Endodermal cell (in vitro differentiated cells): ENCODE measurements at regions not wholly inside any gene's neighbourhood (a gene's known extent, or its start where the extent isn't known, plus 50 kb on each side); places are given as distances from the start of the nearest gene placed in this dataset.

Experiments
- DNase-seq: peaks from one replicate; pipeline ENCODE4 v3.0.0-alpha.2; 2017
- H3K27ac ChIP-seq: 2 replicates; pipeline ENCODE4 v1.5.1; 2013; ENCODE audit warnings: mild to moderate bottlenecking, low read depth, low read length, moderate library complexity
- H3K27me3 ChIP-seq: 2 replicates; pipeline ENCODE4 v1.6.1; 2013; ENCODE audit warnings: mild to moderate bottlenecking, low read length, moderate library complexity; ENCODE audit not compliant: insufficient read depth, control insufficient read depth, poor library complexity, severe bottlenecking
- H3K36me3 ChIP-seq: 2 replicates; pipeline ENCODE4 v1.7.0; 2013; ENCODE audit warnings: mild to moderate bottlenecking, low read length, moderate library complexity; ENCODE audit not compliant: control insufficient read depth, insufficient read depth
- H3K4me1 ChIP-seq: one replicate; pipeline ENCODE4 v1.7.0; 2013; ENCODE audit warnings: low read length; ENCODE audit not compliant: control insufficient read depth, insufficient read depth
- H3K4me3 ChIP-seq: 2 replicates; pipeline ENCODE4 v1.5.1; 2013; ENCODE audit warnings: mild to moderate bottlenecking, low read length, moderate library complexity
- H3K9ac ChIP-seq: 2 replicates; pipeline ENCODE4 v1.6.1; 2013; ENCODE audit warnings: mild to moderate bottlenecking, low read length, moderate library complexity; ENCODE audit not compliant: poor library complexity, severe bottlenecking; ENCODE audit errors: extremely low read depth
- H3K9me3 ChIP-seq: 2 replicates; pipeline ENCODE4 v1.6.1; 2013; ENCODE audit warnings: mild to moderate bottlenecking, low read length, moderate library complexity; ENCODE audit not compliant: control insufficient read depth
- H3K27ac Mint-ChIP-seq: 2 replicates; pipeline ENCODE4 v1.8.0; 2020; ENCODE audit warnings: mixed read lengths
- H3K27me3 Mint-ChIP-seq: 2 replicates; pipeline ENCODE4 v1.8.0; 2021; ENCODE audit warnings: mild to moderate bottlenecking, mixed read lengths; ENCODE audit not compliant: insufficient read depth
- H3K36me3 Mint-ChIP-seq: 2 replicates; pipeline ENCODE4 v1.8.0; 2020; ENCODE audit warnings: low read depth, mixed read lengths
- H3K4me1 Mint-ChIP-seq: 2 replicates; pipeline ENCODE4 v1.8.0; 2020; ENCODE audit warnings: mixed read lengths
- H3K4me3 Mint-ChIP-seq: 2 replicates; pipeline ENCODE4 v1.8.0; 2020; ENCODE audit warnings: mild to moderate bottlenecking, moderate library complexity, mixed read lengths
- H3K9me3 Mint-ChIP-seq: 2 replicates; pipeline ENCODE4 v1.8.0; 2020; ENCODE audit warnings: mild to moderate bottlenecking, mixed read lengths
- WGBS, 2 experiments: methylation state at CpG; one replicate each; pipeline versions ENCODE4 v1.1.5 to v1.1.7; 2013; ENCODE audit warnings: missing lambda C conversion rate in 2 of 2, mixed read lengths in 1 of 2; ENCODE audit not compliant: insufficient coverage in 1 of 2, insufficient read length in 1 of 2; 5-methylcytosine and 5-hydroxymethylcytosine counted together
- TF ChIP-seq, protein P1 (sequence below): fragments of 200-600 bp; sonication (generic); conservative IDR thresholded peaks from 2 replicates; pipeline ENCODE4 v1.5.0; 2021; ENCODE audit warnings: antibody characterized with exemption, mild to moderate bottlenecking

DNA sequence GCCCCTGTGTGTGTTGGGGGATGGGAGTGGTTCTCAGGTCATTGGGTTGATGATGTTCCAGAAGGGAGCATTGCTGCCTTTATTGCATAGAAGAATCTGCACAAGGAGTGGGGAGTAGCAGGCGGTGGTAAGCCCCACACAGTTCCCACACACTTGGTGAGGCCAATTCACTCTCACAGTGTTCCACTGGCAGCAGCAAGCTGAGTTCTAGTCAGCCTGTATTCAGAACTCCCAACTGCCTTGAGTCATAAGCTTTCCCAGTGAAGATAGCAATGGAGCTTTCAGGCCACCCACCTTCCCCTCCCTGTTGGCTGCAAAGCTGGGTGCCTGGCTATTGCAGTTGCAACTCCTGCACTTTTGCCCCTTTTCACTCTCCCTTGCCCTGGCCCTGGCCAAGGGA, 181.1 kb upstream of the RBMS3 start:
- 93 to 100% methylated on average over 1 of the region's 1 CpG for WGBS, 2 experiments
- H3K27ac ChIP-seq = no peak overlapping the region
- no peaks in the 10 kb centered on the region for H3K4me1 ChIP-seq
- Mint-ChIP-seq H3K9me3 (no peaks in the 10 kb centered on the region), H3K4me3 (no peak overlapping the region), H3K27ac (no peak overlapping the region), H3K4me1 (no peaks in the 10 kb centered on the region), H3K36me3 (no peaks in the 10 kb centered on the region), H3K27me3 (no peaks in the 10 kb centered on the region)
- H3K9me3 ChIP-seq = no peaks in the 10 kb centered on the region
- H3K4me3 ChIP-seq = no peak overlapping the region
- H3K9ac ChIP-seq = no peak overlapping the region
- no peak for DNase-seq
- no peaks in the 10 kb centered on the region for H3K27me3 ChIP-seq
- no peaks in the 10 kb centered on the region for H3K36me3 ChIP-seq
- TF ChIP-seq, protein P1, sequence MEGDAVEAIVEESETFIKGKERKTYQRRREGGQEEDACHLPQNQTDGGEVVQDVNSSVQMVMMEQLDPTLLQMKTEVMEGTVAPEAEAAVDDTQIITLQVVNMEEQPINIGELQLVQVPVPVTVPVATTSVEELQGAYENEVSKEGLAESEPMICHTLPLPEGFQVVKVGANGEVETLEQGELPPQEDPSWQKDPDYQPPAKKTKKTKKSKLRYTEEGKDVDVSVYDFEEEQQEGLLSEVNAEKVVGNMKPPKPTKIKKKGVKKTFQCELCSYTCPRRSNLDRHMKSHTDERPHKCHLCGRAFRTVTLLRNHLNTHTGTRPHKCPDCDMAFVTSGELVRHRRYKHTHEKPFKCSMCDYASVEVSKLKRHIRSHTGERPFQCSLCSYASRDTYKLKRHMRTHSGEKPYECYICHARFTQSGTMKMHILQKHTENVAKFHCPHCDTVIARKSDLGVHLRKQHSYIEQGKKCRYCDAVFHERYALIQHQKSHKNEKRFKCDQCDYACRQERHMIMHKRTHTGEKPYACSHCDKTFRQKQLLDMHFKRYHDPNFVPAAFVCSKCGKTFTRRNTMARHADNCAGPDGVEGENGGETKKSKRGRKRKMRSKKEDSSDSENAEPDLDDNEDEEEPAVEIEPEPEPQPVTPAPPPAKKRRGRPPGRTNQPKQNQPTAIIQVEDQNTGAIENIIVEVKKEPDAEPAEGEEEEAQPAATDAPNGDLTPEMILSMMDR = no peak

DNA sequence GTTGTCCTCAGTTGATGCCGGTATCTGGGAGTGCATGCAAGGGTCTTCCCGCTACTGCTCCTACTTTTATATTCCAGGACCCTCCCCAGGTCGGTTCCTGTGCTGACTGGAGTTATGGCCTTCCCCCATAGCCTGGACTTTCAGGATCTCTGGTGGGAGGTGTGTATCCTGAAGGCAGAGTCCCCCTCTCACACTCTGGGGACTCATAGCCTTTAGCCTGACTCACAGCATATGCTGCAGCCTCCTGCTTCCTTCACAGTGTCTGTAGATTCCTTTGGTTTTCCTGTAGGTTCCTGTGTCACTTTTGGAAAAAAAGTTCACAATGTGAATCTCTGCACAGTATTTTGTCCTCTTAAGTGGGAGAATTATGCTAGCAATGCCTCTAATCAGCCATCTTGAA, 180.6 kb upstream of the RBMS3 start:
- Mint-ChIP-seq H3K4me3 (no peak overlapping the region), H3K27ac (no peak overlapping the region), H3K9me3 (no peaks in the 10 kb centered on the region), H3K4me1 (no peaks in the 10 kb centered on the region), H3K27me3 (no peaks in the 10 kb centered on the region), H3K36me3 (no peaks in the 10 kb centered on the region)
- no peaks in the 10 kb centered on the region for H3K9me3 ChIP-seq
- WGBS, 2 experiments = 100% methylated on average over 3 of the region's 3 CpGs; no CpG with 5 or more reads in 1 of the 2 experiments
- no peaks in the 10 kb centered on the region for H3K36me3 ChIP-seq
- no peak for DNase-seq
- H3K4me3 ChIP-seq = no peak overlapping the region
- TF ChIP-seq, protein P1 = no peak
- no peaks in the 10 kb centered on the region for H3K27me3 ChIP-seq
- H3K27ac ChIP-seq = no peak overlapping the region
- no peaks in the 10 kb centered on the region for H3K4me1 ChIP-seq
- no peak overlapping the region for H3K9ac ChIP-seq

DNA sequence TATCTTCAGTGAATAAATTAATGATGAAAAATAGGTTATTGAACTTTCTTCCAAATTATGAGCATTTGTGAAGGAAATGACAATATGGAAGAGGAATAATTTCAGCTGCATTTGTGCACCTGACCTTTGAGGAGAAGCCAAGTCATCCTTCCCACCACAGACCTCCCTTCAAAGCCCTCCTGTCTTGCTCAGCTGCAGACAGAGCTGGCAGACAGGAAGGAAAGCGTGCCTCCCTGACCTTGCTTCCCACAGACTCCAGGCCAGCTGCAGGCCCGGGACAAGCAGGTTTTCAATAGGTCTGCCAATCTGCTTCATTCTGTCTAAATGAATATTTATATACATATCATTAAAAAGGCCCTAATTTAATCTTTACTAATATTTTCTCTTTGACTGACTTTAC, 152.9 kb upstream of the RBMS3 start:
- no peak overlapping the region for H3K4me3 ChIP-seq
- H3K36me3 ChIP-seq = no peaks in the 10 kb centered on the region
- no peaks in the 10 kb centered on the region for H3K4me1 ChIP-seq
- no peaks in the 10 kb centered on the region for H3K27me3 ChIP-seq
- no peaks in the 10 kb centered on the region for H3K9me3 ChIP-seq
- Mint-ChIP-seq H3K9me3 (peaks cover 4% of the 10 kb centered on the region), H3K36me3 (no peaks in the 10 kb centered on the region), H3K27me3 (no peaks in the 10 kb centered on the region), H3K27ac (no peak overlapping the region), H3K4me1 (no peaks in the 10 kb centered on the region), H3K4me3 (no peak overlapping the region)
- TF ChIP-seq, protein P1 = no peak
- WGBS, 2 experiments = 74% methylated on average over 2 of the region's 2 CpGs; no CpG with 5 or more reads in 1 of the 2 experiments
- no peak for DNase-seq
- H3K9ac ChIP-seq = no peak overlapping the region
- H3K27ac ChIP-seq = peak overlapping the region; percentile 82
